Upper lobe of right lung (tissue), 1 donor: ENCODE measurements at regions not wholly inside any gene's neighbourhood (a gene's known extent, or its start where the extent isn't known, plus 50 kb on each side); places are given as distances from the start of the nearest gene placed in this dataset.
A peak's percentile ranks its signal among the peaks of the same experiment; 100 is the strongest.

ENCODE experiments used
- ATAC-seq: fragments of 200-7000 bp; cut with Tn5 transposase; one replicate; pipeline ENCODE4 v1.9.1; 2020; ENCODE audit warnings: mild to moderate bottlenecking, moderate library complexity
- DNase-seq: peaks from one replicate; pipeline ENCODE4 v3.0.0-alpha.2; 2020
- H3K27ac ChIP-seq: fragments of 200-600 bp; one replicate; pipeline ENCODE4 v1.8.0; 2022
- H3K27me3 ChIP-seq: fragments of 200-600 bp; one replicate; pipeline ENCODE4 v1.8.0; 2022; ENCODE audit warnings: mild to moderate bottlenecking
- H3K36me3 ChIP-seq: fragments of 200-600 bp; one replicate; pipeline ENCODE4 v1.8.0; 2022
- H3K4me1 ChIP-seq: fragments of 200-600 bp; one replicate; pipeline ENCODE4 v1.8.0; 2022
- H3K4me3 ChIP-seq: fragments of 200-600 bp; one replicate; pipeline ENCODE4 v1.8.0; 2022; ENCODE audit warnings: mild to moderate bottlenecking
- H3K9me3 ChIP-seq: fragments of 200-600 bp; one replicate; pipeline ENCODE4 v1.8.0; 2022
- intact Hi-C: fragments of 100-400 bp; cut with DNase I; formaldehyde crosslinking; loops from one replicate; pipeline ENCODE4 v1.11.0; 2022
- TF ChIP-seq, protein P1 (sequence below): fragments of 200-600 bp; IDR thresholded peaks from one replicate; pipeline ENCODE4 v1.8.0; 2022; ENCODE audit warnings: antibody characterized with exemption
- donor health status: DM: no; HTN: yes; CAD: no; lungs with severe emphysema.

DNA sequence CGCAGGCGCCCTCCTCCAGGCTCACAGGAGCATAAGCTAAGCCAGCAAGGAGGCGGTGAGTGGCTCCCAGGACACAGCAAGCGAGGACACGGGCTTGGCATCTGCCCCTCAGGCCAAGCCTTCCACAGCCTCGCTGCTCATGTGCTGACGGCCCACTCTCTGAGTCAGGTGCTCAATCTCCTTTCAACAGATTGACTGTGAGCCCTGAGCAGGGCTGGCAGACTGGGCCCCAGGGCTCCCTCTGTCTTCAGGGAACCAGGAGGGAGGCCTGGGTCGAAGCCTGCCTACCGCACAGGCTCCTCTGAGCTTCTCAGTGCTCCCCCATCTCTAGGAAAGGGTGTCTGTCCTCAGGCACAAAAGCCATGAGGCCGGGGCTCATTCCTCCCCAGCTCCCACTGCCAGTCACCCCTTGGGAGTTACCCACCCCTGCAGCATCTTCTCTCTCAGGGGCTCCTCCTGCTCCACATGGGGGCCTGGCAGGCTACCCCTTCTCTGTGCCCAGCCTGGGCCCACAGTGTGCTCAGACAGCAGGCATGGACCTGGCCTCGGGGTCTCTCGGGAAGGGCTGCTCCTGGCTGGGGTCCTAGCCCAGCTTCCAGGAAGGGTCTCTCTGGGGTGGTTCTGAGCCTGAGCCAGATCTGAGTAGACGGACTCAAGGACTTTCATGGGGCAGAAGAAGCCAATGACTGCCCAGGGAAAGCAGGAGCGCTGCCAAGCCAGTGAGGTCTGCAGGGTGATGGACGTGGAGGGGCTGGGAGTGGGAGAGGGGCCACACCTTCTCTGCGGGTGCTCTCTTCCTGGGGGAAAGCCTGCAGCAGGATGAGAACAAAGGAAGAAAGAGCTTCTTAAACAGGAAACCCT, 138.0 kb upstream of the GPC1 start:
- no peaks in the 10 kb centered on the region for H3K27me3 ChIP-seq
- DNase-seq (peak; percentile 53), ATAC-seq (no peak)
- no peaks in the 10 kb centered on the region for H3K4me1 ChIP-seq
- H3K36me3 ChIP-seq, result no peaks in the 10 kb centered on the region
- no peak overlapping the region for H3K27ac ChIP-seq
- intact Hi-C loops, result no loop called here
- no peaks in the 10 kb centered on the region for H3K9me3 ChIP-seq
- TF ChIP-seq, protein P1, sequence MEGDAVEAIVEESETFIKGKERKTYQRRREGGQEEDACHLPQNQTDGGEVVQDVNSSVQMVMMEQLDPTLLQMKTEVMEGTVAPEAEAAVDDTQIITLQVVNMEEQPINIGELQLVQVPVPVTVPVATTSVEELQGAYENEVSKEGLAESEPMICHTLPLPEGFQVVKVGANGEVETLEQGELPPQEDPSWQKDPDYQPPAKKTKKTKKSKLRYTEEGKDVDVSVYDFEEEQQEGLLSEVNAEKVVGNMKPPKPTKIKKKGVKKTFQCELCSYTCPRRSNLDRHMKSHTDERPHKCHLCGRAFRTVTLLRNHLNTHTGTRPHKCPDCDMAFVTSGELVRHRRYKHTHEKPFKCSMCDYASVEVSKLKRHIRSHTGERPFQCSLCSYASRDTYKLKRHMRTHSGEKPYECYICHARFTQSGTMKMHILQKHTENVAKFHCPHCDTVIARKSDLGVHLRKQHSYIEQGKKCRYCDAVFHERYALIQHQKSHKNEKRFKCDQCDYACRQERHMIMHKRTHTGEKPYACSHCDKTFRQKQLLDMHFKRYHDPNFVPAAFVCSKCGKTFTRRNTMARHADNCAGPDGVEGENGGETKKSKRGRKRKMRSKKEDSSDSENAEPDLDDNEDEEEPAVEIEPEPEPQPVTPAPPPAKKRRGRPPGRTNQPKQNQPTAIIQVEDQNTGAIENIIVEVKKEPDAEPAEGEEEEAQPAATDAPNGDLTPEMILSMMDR, result no peak
- H3K4me3 ChIP-seq, result no peak overlapping the region

DNA sequence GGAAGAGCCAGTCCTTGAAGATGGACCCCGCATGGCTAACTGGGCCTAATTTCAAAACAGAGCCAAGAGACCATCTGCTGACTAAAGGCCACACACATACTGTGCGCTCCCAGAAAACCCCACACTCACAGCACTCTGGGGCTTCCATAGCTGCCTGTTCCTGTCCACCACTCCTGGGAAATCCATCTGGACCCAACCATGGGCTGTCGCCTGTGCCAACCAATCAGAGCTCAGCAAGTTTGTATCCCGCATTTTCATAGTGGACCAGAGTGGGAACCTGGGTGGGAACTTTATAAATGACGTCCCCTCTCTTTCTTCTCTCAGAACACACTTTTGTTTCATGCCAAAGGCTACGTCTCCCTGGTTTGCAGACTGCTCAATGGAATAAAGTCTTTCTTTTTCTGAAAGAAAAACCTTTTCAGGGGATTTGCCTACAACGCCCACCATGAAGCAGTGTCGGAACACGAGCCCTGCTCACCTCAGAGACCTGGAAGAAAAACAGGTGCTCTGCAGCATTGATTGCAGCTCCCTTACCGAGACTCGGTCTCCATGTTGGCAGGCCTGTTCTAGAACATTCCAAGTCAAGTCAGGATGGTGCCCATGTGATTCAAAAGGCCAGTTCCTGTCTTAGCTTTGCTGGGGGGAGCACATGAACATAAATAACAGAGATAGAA, 137.2 kb upstream of the GPC1 start:
- TF ChIP-seq, protein P1, result no peak
- no peak for ATAC-seq
- H3K4me3 ChIP-seq, result no peak overlapping the region
- no peaks in the 10 kb centered on the region for H3K27me3 ChIP-seq
- H3K36me3 ChIP-seq, result no peaks in the 10 kb centered on the region
- DNase-seq, result no peak
- intact Hi-C loops, result no loop called here
- H3K9me3 ChIP-seq, result no peaks in the 10 kb centered on the region
- H3K27ac ChIP-seq, result no peak overlapping the region
- no peaks in the 10 kb centered on the region for H3K4me1 ChIP-seq

DNA sequence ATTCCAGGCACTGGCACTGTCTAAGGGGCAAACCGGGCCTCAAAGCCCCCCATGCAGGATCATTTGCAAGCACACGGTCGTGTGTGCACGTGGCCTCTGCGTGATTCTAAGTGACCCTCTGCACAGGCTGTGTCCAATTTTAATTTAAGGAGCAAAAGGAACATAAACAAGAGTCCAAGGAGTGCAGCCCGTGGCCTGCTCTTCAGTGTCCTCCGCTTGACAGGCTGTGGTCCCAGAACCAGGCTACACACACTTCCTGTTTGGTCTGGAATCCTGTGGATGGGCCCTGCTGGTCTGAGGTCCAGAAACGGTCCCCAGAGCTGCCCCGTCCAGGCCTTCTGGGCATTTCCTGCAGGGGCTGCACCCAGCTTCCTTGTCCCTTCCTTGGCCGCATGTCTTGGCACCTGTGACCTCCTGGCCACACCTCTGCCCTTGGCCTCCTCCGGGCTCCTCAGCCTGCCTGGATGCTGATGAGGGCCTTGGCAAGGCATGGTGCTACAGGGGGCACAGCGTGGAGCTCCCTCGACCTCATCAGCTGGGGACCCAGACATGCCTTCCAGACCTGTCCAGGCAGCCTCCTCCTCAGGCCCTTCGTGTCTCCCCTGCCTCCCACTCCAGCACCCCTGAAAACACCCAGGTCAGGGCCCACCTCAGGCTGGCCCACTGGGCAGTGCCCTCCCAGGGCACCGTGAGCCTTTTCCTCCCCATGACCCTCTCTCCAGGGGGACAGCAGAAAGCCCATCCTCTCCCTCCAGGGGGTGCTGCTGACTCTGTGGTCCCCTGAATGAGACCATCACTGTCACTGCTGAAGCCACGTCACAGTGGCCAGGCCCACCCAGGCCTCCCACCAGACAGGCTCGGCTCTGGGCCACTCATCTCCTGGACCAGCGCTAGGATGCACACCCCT, 136.4 kb upstream of the GPC1 start:
- Histone ChIP-seq H3K36me3 (no peaks in the 10 kb centered on the region), H3K4me1 (no peaks in the 10 kb centered on the region), H3K27me3 (no peaks in the 10 kb centered on the region), H3K4me3 (no peak overlapping the region), H3K27ac (no peak overlapping the region), H3K9me3 (no peaks in the 10 kb centered on the region)
- ATAC-seq (no peak), DNase-seq (peak; percentile 60)
- TF ChIP-seq, protein P1, result no peak
- intact Hi-C loops, result no loop called here

DNA sequence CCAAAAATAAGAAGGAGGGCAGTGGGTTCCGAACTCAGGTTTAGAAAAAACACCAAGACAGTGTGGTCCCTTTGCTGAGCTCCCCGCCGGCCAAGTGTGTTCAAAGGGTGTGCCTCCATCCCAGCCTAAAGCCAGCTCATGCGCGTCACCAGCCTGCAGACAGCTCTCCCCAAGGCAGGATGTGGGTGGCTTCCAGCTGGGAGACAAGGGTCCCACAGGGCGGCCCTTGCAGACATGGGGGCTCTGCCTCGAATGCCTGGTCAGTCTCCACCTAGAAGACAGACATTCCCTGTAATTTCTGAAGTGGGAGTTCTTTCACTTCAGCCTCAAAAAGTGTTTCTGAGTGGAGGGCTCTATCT, 135.8 kb upstream of the GPC1 start:
- H3K4me1 ChIP-seq, result no peaks in the 10 kb centered on the region
- TF ChIP-seq, protein P1, result no peak
- intact Hi-C loops, result no loop called here
- no peak overlapping the region for H3K27ac ChIP-seq
- ATAC-seq (no peak), DNase-seq (no peak)
- H3K27me3 ChIP-seq, result no peaks in the 10 kb centered on the region
- H3K36me3 ChIP-seq, result no peaks in the 10 kb centered on the region
- no peak overlapping the region for H3K4me3 ChIP-seq
- no peaks in the 10 kb centered on the region for H3K9me3 ChIP-seq

DNA sequence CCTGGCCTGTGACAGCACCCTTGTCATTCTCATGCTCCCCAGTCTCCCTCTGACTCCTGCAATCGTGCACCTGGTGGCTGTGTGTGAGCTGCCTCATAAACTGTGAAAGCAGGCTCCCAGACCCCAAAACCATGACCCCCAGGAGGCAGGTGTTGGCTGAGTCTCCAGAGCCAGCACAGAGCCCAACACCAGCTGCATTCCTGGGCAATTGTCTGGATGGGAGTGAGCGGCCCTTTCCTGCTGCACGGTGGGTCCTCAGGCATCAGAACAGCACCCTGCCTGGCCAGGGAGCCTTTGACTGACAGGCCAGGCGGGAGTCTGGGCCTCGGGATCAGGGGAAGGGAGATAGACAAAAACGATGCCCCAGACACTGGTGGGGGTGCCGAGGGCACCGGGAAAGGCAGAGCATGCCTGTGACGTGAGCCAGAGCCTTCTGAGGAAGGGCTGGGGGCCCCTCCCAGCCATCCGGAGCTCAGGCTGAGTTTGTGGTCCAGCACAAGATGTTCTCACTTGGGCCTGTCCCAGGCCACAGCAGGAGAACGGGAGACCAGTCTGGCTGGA, 135.1 kb upstream of the GPC1 start:
- peaks cover 4% of the 10 kb centered on the region for H3K27me3 ChIP-seq
- H3K4me1 ChIP-seq, result no peaks in the 10 kb centered on the region
- ATAC-seq, result no peak
- TF ChIP-seq, protein P1, result no peak
- intact Hi-C loops, result no loop called here
- DNase-seq, result peak; percentile 53
- H3K27ac ChIP-seq, result no peak overlapping the region
- H3K4me3 ChIP-seq, result no peak overlapping the region
- no peaks in the 10 kb centered on the region for H3K9me3 ChIP-seq
- H3K36me3 ChIP-seq, result no peaks in the 10 kb centered on the region
